Stimulated activated CD8-positive, alpha-beta memory T cell treated with anti-CD3 and anti-CD28 coated beads, Interleukin-15, amount 100 ng/mL, for 48 hours (primary cell): ENCODE measurements at regions not wholly inside any gene's neighbourhood (a gene's known extent, or its start where the extent isn't known, plus 50 kb on each side); places are given as distances from the start of the nearest gene placed in this dataset.
"Not testable (repeated sequence)": the region's sequence is repeated elsewhere in the genome, so short reads cannot be mapped to it uniquely, and the experiment has no call there.

Experiments
- DNase-seq, 2 donors: peaks; one replicate each; pipeline ENCODE4 v3.0.0-alpha.2; 2020; ENCODE audit warnings: low read depth in 2 of 2

DNA sequence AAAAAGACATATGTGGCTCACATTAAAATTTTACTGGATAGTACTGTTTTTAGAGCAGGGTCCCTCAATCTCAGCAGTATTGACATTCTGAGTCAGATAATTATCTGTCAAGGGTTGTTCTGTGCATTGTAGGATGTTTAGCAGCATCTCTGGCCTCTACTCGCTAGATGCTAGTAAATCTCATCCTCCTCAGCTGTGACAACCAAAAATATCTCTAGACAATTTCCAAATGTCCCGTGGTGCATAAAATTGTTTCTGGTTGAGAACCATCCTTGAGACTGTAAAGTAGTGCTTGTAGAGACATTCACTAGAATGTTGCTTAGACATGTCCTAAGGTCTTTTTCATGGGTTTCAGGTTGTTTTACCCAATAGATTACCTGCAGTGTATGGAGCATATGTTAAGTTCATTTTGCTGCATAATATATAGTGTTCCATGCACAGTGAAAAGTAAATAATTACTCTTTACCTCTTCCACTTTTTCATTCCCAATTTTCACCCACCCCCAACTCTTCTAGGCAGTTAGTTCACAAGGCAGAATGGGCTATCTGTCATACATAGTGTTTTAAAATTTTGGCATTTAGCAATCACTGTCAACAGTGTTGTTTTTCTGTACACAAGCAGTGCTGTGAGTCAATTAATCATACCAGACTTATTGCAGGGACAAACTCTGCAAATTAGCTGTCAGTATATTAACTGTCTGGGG, 200.2 kb upstream of the SLC38A2 start:
- no peak for DNase-seq

DNA sequence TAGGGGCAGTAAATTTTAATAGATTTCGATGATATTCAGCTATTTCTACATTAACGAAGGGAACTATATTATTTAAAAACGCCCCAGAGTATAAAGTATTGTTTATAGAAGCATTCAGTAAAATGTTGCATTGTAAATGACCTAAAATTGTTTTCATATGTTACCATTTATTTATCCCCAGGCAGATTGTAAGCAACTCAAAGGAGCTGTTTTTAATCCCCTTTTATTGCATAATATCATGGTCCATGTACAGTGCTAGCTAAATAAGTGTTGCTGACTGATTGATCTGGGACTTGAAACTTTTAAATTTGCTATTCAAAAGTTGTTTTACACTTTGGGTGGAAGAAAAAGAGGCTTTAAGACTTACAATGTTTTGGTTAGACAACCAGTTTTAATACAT, 199.0 kb upstream of the SLC38A2 start:
- DNase-seq, result no peak

GRCh38 chr12:46569826-46570439, 197.4 kb upstream of the SLC38A2 start:
- DNase-seq, result no peak

DNA sequence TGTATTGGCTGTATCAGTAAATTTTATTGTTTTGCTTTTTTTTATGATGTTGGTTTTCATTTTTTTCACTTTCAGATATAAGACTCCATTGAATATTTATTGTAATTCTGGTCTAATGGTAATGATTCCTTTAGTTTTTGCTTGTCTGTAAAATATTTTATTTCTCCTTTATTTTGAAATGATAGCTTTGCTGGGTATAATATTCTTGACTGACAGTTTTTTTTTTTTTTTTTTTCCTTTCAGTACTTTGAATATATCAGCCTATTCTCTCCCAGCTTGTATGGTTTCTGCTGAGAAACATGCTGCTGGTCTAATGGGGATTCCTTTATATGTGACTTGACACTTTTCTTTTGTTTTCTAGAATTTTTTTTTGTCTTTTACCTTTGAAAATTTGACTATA, 195.1 kb upstream of the SLC38A2 start:
- no peak for DNase-seq

- DNase-seq, result no peak
Measured at GRCh38 chr12:46562625-46563225, 190.2 kb upstream of the SLC38A2 start.

GRCh38 chr12:46561769-46562624, 189.4 kb upstream of the SLC38A2 start:
- DNase-seq, result not testable (repeated sequence)

DNA sequence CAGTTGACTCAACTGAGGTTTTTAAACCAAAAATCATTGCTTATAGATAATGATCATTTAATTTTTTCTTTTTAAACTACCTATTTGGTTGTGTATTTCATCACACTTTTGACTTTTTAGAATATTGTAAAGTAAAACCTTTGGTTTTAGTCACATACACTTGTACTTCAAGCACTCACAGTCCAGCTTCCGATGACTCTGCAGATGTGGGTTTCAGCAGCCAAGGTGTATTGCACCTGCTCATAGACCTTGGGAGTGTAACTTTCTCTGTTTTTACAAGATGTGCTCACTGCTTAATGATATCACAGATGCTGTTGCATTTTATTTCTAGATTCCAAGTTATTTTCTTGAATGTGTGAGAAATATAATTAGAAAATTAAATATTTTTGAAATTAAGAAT, 188.3 kb upstream of the SLC38A2 start:
- no peak for DNase-seq

GRCh38 chr12:46560089-46560488, 187.5 kb upstream of the SLC38A2 start:
- no peak for DNase-seq

DNA sequence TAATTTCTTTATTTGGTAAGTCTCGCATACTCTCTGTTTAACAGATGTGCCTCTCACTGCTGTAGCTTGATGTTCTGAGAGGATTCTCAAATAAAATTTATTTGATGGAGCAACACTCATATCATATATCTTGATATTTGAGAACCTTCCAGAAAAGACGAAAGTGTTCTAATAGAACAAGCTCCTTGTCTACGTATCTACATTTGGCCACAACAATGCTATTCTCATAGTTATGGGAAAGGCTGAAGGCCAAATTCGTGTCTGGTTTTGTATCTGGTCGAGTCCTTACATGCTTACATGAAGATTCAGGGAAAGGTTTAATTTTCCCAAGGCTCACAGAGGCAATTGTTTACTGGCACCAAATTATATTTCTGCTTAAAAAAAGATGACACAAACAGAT, 186.7 kb upstream of the SLC38A2 start:
- no peak for DNase-seq

DNA sequence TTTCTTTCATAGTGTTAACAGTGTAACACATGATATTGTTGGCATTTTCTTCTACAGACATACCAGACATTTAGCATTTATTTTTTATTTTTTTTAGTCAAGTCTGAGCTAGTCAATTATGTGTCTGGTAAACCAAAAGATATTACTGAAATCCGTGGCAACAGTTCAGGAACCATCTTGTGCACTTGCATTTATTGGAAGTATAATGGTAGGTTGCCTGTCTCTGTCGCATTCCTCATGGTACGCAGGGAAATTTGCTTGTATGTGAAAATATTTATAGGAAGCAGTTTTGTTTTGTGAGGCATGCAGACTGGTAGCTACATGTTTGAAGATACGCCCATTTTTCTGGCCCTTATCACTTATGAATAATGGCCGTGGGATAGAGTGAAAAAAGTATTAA, 186.1 kb upstream of the SLC38A2 start:
- no peak for DNase-seq

DNA sequence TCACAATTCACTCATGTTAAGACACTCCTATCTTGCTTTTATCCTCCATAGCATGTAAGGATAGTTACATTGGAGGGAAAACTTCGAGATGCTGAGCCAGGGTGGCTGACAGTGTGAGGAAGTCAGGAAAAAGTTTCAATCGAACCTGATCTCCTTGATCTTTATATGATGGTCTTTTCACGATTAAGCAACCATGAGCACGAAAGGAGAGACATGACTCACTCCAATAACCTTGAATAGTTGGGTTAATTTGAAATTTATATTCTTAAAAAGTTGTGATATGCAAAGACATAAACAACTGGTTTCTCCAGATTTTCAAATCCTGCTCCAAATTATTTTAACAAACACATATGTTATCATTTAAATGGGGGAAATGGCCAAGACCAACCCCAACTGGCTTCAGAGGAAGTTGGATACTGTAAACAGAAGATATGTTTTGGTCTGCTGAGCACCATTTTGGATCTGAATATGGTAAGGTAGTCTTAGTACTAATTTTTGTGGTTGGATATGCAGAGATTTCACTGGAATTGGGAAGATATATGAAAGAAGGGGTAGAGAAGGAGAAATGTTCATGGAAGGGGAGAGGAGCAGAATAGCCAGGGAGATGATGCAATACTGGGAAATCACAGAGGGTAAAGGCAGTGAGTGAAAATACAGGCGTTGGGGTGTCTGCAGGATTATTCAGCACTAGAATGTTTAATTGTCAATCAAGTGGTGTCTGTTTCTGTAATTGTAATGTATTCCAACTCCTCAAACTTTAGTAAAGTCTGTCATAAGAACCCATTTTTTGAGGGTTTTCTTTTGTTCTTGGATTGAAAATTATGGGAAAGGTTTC, 185.2 kb upstream of the SLC38A2 start:
- no peak for DNase-seq

DNA sequence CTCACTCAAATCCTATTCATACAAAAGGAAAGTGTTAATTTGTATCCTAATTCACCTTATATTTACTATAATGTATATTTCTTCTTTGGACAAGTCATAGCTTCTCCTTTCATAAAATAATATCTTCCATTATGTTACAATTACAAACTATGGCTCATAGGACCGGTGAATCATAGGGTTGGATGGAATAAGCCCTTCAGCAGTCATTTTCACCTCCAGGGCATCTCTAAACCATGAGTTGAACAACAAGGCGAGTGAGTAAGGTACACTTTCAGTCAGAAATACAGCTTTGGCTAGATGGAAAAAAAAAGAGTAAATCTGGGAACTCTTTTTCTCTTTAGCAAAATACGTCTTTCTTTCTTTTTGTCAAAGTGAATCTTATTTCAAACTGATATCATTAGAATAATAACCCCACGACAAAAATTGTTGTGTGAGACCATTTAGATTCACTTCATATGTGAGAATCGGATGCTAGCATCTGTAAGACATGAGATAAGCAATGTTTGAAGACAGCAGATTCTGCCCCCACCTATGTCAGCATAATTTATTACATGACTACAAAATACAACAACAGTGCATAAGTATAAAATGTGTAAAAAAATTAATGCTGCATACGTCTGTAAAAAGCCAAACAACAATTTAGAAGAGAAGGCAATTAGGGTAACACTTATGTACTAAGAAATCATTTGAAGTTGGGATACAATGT, 184.4 kb upstream of the SLC38A2 start:
- no peak for DNase-seq

DNA sequence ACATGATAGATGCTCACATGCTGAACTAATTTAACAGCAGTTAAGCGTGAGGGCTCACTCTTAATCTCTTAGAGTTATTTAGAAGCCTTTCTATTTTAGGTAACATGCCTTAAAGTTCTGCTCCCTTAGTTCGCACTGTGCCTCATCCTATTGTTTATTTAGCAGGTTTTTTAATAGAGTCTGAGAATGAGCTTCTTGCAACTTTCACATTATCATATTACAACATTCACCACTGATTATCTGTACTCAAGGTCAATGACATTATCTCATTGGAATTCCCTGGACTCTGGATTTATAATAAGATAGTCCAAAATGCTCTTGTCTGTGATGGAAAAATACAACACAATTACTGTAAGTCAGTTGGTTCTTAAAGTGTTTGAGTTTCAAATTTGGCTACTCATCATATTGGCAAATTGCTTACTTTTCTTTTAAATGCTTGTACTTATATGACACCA, 183.6 kb upstream of the SLC38A2 start:
- no peak for DNase-seq

DNA sequence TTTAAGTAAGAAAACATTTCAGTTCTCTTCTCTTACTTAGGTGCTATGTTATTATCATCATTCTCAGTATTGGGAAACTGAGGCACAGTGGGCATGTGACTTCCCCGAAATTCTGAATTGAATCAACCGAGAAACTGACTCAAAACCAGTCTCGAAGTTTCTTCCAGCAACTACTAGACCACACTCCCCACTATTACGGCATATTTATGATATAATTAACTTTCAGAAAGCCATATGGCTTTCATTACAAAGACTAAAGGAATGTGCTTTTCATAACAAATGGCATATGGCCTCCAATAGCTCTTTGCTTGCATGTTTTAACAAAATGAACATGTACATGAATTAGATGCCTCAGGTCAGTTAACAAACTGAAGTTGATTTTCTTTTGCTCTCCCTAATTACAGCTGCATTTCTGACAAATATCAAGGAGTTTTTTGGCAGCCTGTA, 182.9 kb upstream of the SLC38A2 start:
- no peak for DNase-seq

DNA sequence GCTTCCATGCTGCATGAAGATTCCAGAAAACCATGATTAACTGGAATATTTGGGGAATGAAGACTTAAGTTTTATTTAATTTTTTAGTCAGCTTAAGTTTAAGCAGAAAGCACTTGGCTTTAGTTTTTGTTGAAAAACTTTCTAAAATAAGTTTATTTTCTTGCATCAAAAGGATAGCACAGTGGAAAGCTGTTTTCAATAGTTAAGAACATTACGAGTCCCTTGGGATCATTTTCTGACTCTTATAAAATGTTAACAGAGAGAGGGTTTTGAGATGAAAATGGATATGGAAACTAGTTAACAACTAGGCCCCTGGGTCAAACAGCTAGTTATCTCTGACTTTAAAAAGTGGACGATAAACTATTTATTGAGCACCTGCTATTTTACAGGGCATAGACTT, 181.9 kb upstream of the SLC38A2 start:
- DNase-seq, result no peak

DNA sequence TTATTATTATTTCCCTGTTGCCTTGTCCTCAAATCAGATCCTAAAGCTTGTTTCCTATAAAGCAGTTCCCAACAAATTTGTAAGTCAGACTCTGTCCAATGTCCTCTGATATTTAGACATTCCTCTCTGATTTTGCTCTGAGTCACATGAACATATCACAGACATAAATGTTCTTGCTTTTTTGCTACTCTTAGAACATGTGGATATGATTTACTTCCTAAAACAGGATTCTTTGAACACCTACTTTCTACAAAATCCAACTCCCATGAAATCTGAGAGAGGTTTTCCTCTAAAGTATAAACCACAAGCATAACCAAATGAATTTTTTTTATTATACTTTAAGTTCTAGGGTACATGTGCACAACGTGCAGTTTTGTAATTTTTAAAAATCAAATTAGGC, 181.3 kb upstream of the SLC38A2 start:
- DNase-seq, result no peak

- no peak for DNase-seq
Measured at GRCh38 chr12:46553266-46553665, 180.7 kb upstream of the SLC38A2 start.

GRCh38 chr12:46550266-46550879, 177.8 kb upstream of the SLC38A2 start:
- no peak for DNase-seq

- DNase-seq, result peak; percentile 22 to 32
Measured at GRCh38 chr12:46549527-46550265, 177.1 kb upstream of the SLC38A2 start.
